Aorta (tissue), 5 donors: ENCODE measurements at regions not wholly inside any gene's neighbourhood (a gene's known extent, or its start where the extent isn't known, plus 50 kb on each side); places are given as distances from the start of the nearest gene placed in this dataset.

ENCODE experiments used
- ATAC-seq: fragments of 200-7000 bp; cut with Tn5 transposase; one replicate; pipeline ENCODE4 v1.9.1; 2022; ENCODE audit warnings: moderate library complexity; ENCODE audit not compliant: low FRiP score
- DNase-seq, 2 donors: peaks; one replicate each; pipeline ENCODE4 v3.0.0-alpha.2; 2020
- H3K27ac ChIP-seq, 2 donors: one replicate each; pipeline ENCODE4 v1.5.1; 2013; ENCODE audit warnings: low read length in 2 of 2, mild to moderate bottlenecking in 2 of 2, moderate library complexity in 2 of 2, control low read depth in 1 of 2, inconsistent platforms in 1 of 2, low read depth in 1 of 2
- H3K27me3 ChIP-seq, 2 donors: one replicate each; pipeline ENCODE4 v1.6.1; 2013; ENCODE audit warnings: control low read depth in 1 of 2, low read length in 1 of 2, mild to moderate bottlenecking in 1 of 2, moderate library complexity in 1 of 2; ENCODE audit not compliant: insufficient read depth in 2 of 2, control insufficient read depth in 1 of 2
- H3K36me3 ChIP-seq, 2 donors: one replicate each; pipeline ENCODE4 v1.6.1; 2013; ENCODE audit warnings: control low read depth in 1 of 2, low read length in 1 of 2, mild to moderate bottlenecking in 1 of 2; ENCODE audit not compliant: insufficient read depth in 2 of 2, control insufficient read depth in 1 of 2
- H3K4me1 ChIP-seq, 2 donors: one replicate each; pipeline ENCODE4 v1.6.1; 2013; ENCODE audit warnings: low read length in 2 of 2, control low read depth in 1 of 2, mild to moderate bottlenecking in 1 of 2, moderate library complexity in 1 of 2; ENCODE audit not compliant: insufficient read depth in 2 of 2, control insufficient read depth in 1 of 2
- H3K4me3 ChIP-seq, 2 donors: one replicate each; pipeline ENCODE4 v1.5.1; 2013; ENCODE audit warnings: low read length in 2 of 2, control low read depth in 1 of 2, mild to moderate bottlenecking in 1 of 2
- H3K9me3 ChIP-seq: one replicate; pipeline ENCODE4 v1.6.1; 2013; ENCODE audit warnings: mild to moderate bottlenecking, low read length; ENCODE audit not compliant: control insufficient read depth
- WGBS, 2 donors: extraction: QIAGEN DNeasy Blood & Tissue Kit; methylation state at CpG; one replicate each; pipeline ENCODE4 v1.1.7; 2013; 5-methylcytosine and 5-hydroxymethylcytosine counted together
- intact Hi-C, 2 donors: fragments of 100-400 bp; cut with DNase I; formaldehyde crosslinking; loops; one replicate each; pipeline versions ENCODE4 v1.14.2 to v1.15.0; 2022
- donor health status: healthy with polysubstance abuse.
- donor health status: Bipolar disorder and iron deficiency.
- donor health status: DM: no; HTN: no; CAD: no.
- donor health status: DM: no; HTN: no; CAD: no.
- donor health status: DM: yes; HTN: yes; CAD: no.

GRCh38 chr20:11795071-11795615 is 122.5 kb upstream of the BTBD3 start:
- no peak overlapping the region for H3K27ac ChIP-seq
- WGBS, 2 donors: 73 to 80% methylated on average over 8 of the region's 8 CpGs
- ATAC-seq: no peak
- H3K4me3 ChIP-seq: no peak overlapping the region
- H3K27me3 ChIP-seq: no peaks in the 10 kb centered on the region
- H3K4me1 ChIP-seq: no peaks in the 10 kb centered on the region
- H3K9me3 ChIP-seq: no peaks in the 10 kb centered on the region
- intact Hi-C loops: no loop called here
- DNase-seq: no peak
- H3K36me3 ChIP-seq: no peaks in the 10 kb centered on the region

- Histone ChIP-seq H3K4me3 (no peak overlapping the region), H3K36me3 (no peaks in the 10 kb centered on the region), H3K27me3 (no peaks in the 10 kb centered on the region), H3K27ac (no peak overlapping the region), H3K9me3 (no peaks in the 10 kb centered on the region), H3K4me1 (no peaks in the 10 kb centered on the region)
- intact Hi-C loops: no loop called here
- DNase-seq (no peak), ATAC-seq (no peak)
- WGBS, 2 donors: 57 to 61% methylated on average over 4 of the region's 4 CpGs
These were observed 121.7 kb upstream of the BTBD3 start for GRCh38 chr20:11796026-11796425.

DNA sequence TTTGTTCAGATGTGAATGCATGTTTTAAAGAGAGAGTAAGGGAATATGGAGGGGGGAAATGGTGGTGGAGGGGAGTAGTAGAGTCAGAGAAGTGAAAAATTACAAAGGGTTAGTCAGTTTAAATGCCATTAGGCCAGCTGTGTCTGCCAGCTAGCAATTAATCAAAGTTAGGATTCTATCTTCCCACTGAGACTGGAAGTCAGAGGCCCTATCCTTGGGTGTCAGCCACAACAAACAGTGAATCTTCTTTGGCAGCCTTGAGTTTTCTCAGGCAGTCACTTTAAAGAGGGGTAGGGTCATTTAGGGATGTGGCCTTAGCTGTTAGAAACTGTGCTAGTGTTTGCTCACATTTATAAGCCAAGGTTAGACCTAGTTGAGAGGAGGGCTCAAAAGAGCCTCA is 120.5 kb upstream of the BTBD3 start:
- ATAC-seq: no peak
- Histone ChIP-seq H3K36me3 (no peaks in the 10 kb centered on the region), H3K27ac (no peak overlapping the region), H3K4me1 (no peaks in the 10 kb centered on the region), H3K9me3 (no peaks in the 10 kb centered on the region), H3K4me3 (no peak overlapping the region), H3K27me3 (no peaks in the 10 kb centered on the region)
- DNase-seq: no peak
- intact Hi-C loops: no loop called here

- no peak overlapping the region for H3K4me3 ChIP-seq
- ATAC-seq: no peak
- 75% methylated on average over 2 of the region's 2 CpGs for WGBS, 2 donors
- no peak for DNase-seq
- intact Hi-C loops: no loop called here
- H3K9me3 ChIP-seq: no peaks in the 10 kb centered on the region
- H3K36me3 ChIP-seq: no peaks in the 10 kb centered on the region
- H3K27ac ChIP-seq: no peak overlapping the region
- no peaks in the 10 kb centered on the region for H3K27me3 ChIP-seq
- no peaks in the 10 kb centered on the region for H3K4me1 ChIP-seq
These were observed 118.4 kb upstream of the BTBD3 start for GRCh38 chr20:11799281-11799684.

DNA sequence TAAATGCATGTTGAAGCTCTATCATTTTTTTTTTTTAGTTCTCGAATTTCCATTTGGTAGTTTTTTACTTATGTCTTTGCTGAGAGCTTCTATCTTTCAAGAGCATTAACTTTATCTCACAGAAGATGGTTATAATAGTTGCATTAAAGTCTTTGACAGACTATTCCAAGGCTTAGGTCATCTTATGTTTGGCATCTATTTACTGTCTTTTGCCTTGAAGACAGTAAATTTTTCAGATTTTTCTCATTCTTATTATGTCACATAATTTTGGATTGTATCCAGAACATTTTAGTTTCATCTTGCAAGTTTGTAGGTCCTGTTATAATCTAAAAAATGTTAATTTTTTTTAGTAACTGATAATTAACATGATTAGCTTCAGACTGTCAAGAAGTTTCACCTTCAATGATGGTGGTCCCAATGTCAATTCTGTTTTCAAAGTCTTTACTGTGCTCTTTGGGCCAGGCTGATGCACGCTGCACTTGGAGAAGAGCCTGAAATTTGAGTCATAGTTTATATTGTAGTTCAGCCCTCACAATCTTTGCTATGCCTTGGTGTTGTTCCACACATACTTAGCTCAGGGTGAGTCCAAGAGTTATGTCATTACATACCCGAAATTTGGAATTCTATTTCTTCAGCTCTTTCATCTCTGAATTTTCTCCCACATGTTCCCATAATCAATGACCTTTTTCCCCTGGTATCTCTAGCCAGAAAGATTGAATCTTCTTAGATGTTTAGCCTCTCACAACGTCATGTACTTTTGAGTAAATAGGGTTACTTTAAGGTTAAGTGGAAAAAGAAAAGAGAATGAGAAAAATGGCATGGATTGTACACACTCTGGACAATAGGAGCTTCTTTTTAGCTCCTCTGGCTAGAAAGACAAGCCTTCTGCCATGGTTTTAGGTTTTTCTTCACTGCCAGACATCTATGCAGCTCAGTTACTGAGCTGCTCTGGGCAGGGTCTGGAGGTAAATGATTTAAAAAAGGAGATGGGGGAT is 110.3 kb upstream of the BTBD3 start:
- intact Hi-C loops: no loop called here
- H3K27ac ChIP-seq: no peak overlapping the region
- H3K27me3 ChIP-seq: no peaks in the 10 kb centered on the region
- ATAC-seq (peak; percentile 70), DNase-seq (no peak)
- H3K36me3 ChIP-seq: no peaks in the 10 kb centered on the region
- no peak overlapping the region for H3K4me3 ChIP-seq
- WGBS, 2 donors: 4 to 5% methylated on average over 4 of the region's 4 CpGs
- H3K4me1 ChIP-seq: no peaks in the 10 kb centered on the region
- H3K9me3 ChIP-seq: no peaks in the 10 kb centered on the region

DNA sequence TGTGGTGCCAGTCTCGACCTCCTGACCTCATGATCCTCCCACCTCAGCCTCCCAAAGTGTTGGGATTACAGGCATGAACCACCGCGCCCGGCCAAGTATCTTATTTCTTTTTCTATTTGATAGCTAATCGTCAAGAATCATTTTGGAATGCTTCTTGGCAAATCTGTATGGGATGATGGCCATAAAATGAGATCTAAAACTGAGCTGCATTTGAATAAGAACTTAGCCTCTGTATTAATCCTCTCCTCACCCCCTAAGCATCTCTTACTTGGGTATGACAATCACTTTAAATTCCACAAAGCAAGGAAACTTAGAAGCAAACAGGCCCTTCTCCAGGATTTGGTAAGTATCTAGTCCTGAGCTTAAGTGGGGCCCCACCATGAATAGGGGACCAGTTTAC is 108.9 kb upstream of the BTBD3 start:
- Histone ChIP-seq H3K27ac (no peak overlapping the region), H3K27me3 (no peaks in the 10 kb centered on the region), H3K4me3 (no peak overlapping the region), H3K36me3 (no peaks in the 10 kb centered on the region), H3K9me3 (no peaks in the 10 kb centered on the region), H3K4me1 (no peaks in the 10 kb centered on the region)
- DNase-seq (no peak), ATAC-seq (no peak)
- intact Hi-C loops: no loop called here
- 78 to 83% methylated on average over 5 of the region's 5 CpGs for WGBS, 2 donors

- Histone ChIP-seq H3K36me3 (no peaks in the 10 kb centered on the region), H3K4me3 (no peak overlapping the region)
- WGBS, 2 donors: 57 to 60% methylated on average over 4 of the region's 4 CpGs
These were observed 107.2 kb upstream of the BTBD3 start for GRCh38 chr20:11810311-11811083.

DNA sequence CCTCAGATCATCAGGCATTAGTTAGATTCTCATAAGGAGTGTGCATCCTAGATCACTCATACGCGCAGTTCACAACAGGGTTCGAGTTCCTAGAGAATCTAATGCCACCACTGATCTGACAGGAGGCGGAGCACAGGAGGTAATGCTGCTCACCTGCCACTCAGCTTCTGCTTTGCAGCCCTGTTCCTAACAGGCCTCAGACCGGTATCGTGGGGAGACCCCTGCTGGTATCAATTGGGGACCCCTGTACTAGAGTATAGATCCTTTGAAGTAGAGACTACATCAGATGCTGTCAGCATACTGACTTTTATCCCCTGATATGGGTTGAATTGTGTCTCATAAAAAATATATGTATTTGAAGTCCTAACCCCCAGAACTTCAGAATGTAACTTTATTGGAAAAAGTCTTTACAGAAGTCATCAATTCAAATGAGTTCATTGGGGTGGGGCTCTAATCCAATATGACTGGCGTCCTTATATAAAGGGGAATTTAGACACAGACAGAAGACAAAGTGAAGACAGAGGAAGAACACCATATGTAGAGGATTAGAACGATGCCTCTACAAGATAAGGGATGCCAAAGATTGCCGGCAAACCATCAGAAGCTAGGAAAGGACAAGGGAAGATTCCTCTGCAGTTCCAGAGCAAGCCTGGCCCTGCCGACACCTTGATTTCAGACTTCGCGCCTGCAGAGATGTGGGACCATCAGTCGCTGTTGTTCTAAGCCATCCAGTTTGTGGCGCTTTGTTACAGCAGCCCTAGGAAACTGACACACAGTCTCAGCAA is 104.4 kb upstream of the BTBD3 start:
- ATAC-seq: no peak
- H3K27ac ChIP-seq: no peak overlapping the region
- no peaks in the 10 kb centered on the region for H3K36me3 ChIP-seq
- WGBS, 2 donors: 94 to 95% methylated on average over 14 of the region's 14 CpGs
- H3K4me1 ChIP-seq: no peaks in the 10 kb centered on the region
- intact Hi-C loops: no loop called here
- DNase-seq: no peak
- H3K4me3 ChIP-seq: no peak overlapping the region
- no peaks in the 10 kb centered on the region for H3K27me3 ChIP-seq
- H3K9me3 ChIP-seq: no peaks in the 10 kb centered on the region

More at GRCh38 chr20:11810311-11811083, 107.2 kb upstream of the BTBD3 start:
- Histone ChIP-seq H3K27ac (no peak overlapping the region), H3K4me1 (no peaks in the 10 kb centered on the region), H3K9me3 (no peaks in the 10 kb centered on the region), H3K27me3 (no peaks in the 10 kb centered on the region)
- DNase-seq: no peak
- no peak for ATAC-seq
- intact Hi-C loops: no loop called here
